Esophagus squamous epithelium (tissue), 4 donors: ENCODE measurements at regions not wholly inside any gene's neighbourhood (a gene's known extent, or its start where the extent isn't known, plus 50 kb on each side); places are given as distances from the start of the nearest gene placed in this dataset.

Experiments
- POLR2A ChIP-seq, 4 donors: fragments of 450-650 bp; IDR thresholded peaks; one replicate each; pipeline ENCODE4 v1.6.1; 2017; ENCODE audit warnings: antibody characterized with exemption in 4 of 4, mild to moderate bottlenecking in 4 of 4, moderate library complexity in 3 of 4
- TF ChIP-seq, protein P1 (sequence below), 6 experiments: fragments of 450-650 bp in 4 of 6; fragments of 200-600 bp in 2 of 6; sonication (generic) in 2 of 6; IDR thresholded peaks; one replicate each; pipeline ENCODE4 v1.5.1; 2016 to 2019; ENCODE audit warnings: antibody characterized with exemption in 6 of 6, mild to moderate bottlenecking in 4 of 6, moderate library complexity in 4 of 6

DNA sequence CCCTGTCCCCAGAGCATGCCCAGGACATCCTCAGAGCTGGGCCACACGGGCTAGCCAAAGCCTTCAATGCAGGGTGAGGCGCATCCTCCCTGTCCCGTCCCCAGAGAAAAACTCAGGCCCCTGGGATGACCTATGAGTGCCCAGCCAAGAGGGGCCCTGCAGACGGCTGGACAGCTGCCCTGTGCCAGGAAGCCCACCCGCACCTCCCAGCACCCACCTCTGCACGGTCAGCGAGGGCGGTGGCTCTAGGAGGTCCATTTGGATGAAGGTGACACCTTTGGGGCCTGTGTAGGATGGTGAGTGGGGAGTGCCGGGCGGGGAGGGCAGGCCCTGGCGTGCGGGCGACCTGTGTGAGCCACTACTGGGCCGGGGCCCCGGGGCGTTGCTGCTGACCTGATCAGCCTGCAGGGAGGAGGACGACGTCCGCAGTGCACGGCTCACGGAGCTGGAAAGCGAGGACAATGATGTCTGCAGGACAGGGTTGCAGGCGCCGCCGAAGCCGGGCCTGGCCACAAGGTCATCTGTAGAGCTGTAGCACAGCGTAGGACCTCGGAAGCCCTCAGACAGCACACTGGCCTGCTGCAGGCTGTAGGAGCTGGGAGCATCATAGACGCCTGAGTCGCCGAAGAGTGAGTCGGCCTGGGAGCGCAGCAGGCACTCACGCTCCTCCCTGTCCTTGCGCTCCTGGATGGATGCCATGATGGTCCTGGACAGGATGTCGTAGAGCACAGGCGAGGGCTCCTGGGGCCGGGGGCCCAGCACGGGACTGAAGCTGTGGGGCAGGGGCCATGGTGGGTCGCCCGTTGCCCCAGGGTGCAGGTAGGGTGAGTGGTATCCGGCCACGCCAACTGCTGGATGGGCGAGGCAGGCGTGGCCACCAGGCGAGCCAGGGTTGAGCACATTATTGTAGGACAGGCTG is 180.5 kb downstream of the IGLL1 start:
- TF ChIP-seq, protein P1, sequence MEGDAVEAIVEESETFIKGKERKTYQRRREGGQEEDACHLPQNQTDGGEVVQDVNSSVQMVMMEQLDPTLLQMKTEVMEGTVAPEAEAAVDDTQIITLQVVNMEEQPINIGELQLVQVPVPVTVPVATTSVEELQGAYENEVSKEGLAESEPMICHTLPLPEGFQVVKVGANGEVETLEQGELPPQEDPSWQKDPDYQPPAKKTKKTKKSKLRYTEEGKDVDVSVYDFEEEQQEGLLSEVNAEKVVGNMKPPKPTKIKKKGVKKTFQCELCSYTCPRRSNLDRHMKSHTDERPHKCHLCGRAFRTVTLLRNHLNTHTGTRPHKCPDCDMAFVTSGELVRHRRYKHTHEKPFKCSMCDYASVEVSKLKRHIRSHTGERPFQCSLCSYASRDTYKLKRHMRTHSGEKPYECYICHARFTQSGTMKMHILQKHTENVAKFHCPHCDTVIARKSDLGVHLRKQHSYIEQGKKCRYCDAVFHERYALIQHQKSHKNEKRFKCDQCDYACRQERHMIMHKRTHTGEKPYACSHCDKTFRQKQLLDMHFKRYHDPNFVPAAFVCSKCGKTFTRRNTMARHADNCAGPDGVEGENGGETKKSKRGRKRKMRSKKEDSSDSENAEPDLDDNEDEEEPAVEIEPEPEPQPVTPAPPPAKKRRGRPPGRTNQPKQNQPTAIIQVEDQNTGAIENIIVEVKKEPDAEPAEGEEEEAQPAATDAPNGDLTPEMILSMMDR (IDR thresholded peaks at IDR 0.05) = no peak
- TF ChIP-seq POLR2A (IDR thresholded peaks at IDR 0.05) = no peak
